ENCODE measurements at regions not wholly inside any gene's neighbourhood (a gene's known extent, or its start where the extent isn't known, plus 50 kb on each side); places are given as distances from the start of the nearest gene placed in this dataset.
"Not testable (repeated sequence)": the region's sequence is repeated elsewhere in the genome, so short reads cannot be mapped to it uniquely, and the experiment has no call there.

GRCh38 chr10:33052915-33053810 is 95.1 kb upstream of the ITGB1 start:
- Histone ChIP-seq H3K36me3 (ENCODE audit: control insufficient read depth, insufficient read depth, low read length) (no peaks in the 10 kb centered on the region), H3K27me3 (replicated peaks; ENCODE audit: control insufficient read depth, insufficient read depth, low read length) (no peaks in the 10 kb centered on the region), H3K4me1 (no peaks in the 10 kb centered on the region), H3K4me3 (ENCODE audit: low read depth, low read length) (no peak overlapping the region), H3K9me3 (no peaks in the 10 kb centered on the region)
- H3K4me3 Mint-ChIP-seq (ENCODE audit: unreplicated experiment) = no peak overlapping the region
- H3K4me1 Mint-ChIP-seq (ENCODE audit: low read depth, unreplicated experiment) = no peaks in the 10 kb centered on the region
- no peaks in the 10 kb centered on the region for H3K27me3 Mint-ChIP-seq (ENCODE audit: insufficient read depth, unreplicated experiment)
- no peak overlapping the region for H3K27ac Mint-ChIP-seq (ENCODE audit: unreplicated experiment)
- intact Hi-C loops (cut with micrococcal nuclease; ENCODE audit: unreplicated experiment) = no loop called here
- ChIA-PET POLR2A (no interaction called here), CTCF (interaction anchor here (1.1 kb wide), 1 partner anchor 171 kb away, joined by 3 read pairs; no protein-coding TSS in a partner anchor)
- no TSS peak for BruUV-seq (replicated peaks)
- no peak for TF ChIP-seq CTCF (IDR thresholded peaks at IDR 0.05; ENCODE audit: insufficient read depth in 1 of 2, low read depth in 1 of 2, low read length in 1 of 2, severe bottlenecking in 1 of 2, unreplicated experiment in 1 of 2)
- H3K36me3 Mint-ChIP-seq (ENCODE audit: insufficient read depth, unreplicated experiment) = no peaks in the 10 kb centered on the region
- H3K9me3 Mint-ChIP-seq (ENCODE audit: unreplicated experiment) = no peaks in the 10 kb centered on the region
- DNase-seq = no peak

- H3K4me3 ChIP-seq (ENCODE audit: low read depth, low read length) = no peak overlapping the region
- Mint-ChIP-seq H3K36me3 (ENCODE audit: insufficient read depth, unreplicated experiment) (no peaks in the 10 kb centered on the region), H3K27me3 (ENCODE audit: insufficient read depth, unreplicated experiment) (no peaks in the 10 kb centered on the region), H3K27ac (ENCODE audit: unreplicated experiment) (no peak overlapping the region), H3K4me1 (ENCODE audit: low read depth, unreplicated experiment) (no peaks in the 10 kb centered on the region), H3K4me3 (ENCODE audit: unreplicated experiment) (no peak overlapping the region), H3K9me3 (ENCODE audit: unreplicated experiment) (no peaks in the 10 kb centered on the region)
- POLR2A ChIA-PET = no interaction called here
- intact Hi-C loops (cut with micrococcal nuclease; ENCODE audit: unreplicated experiment) = no loop called here
- DNase-seq = no peak
- TF ChIP-seq CTCF (IDR thresholded peaks at IDR 0.05; ENCODE audit: insufficient read depth in 1 of 2, low read depth in 1 of 2, low read length in 1 of 2, severe bottlenecking in 1 of 2, unreplicated experiment in 1 of 2) = no peak
- H3K36me3 ChIP-seq (ENCODE audit: control insufficient read depth, insufficient read depth, low read length) = no peaks in the 10 kb centered on the region
- no peaks in the 10 kb centered on the region for H3K27me3 ChIP-seq (replicated peaks; ENCODE audit: control insufficient read depth, insufficient read depth, low read length)
- H3K9me3 ChIP-seq = no peaks in the 10 kb centered on the region
- CTCF ChIA-PET = no interaction called here
- H3K4me1 ChIP-seq = no peaks in the 10 kb centered on the region
- no TSS peak for BruUV-seq (replicated peaks)
These were observed 94.3 kb upstream of the ITGB1 start for GRCh38 chr10:33052263-33052875.

- H3K4me3 Mint-ChIP-seq (ENCODE audit: unreplicated experiment); H3K9me3 Mint-ChIP-seq (ENCODE audit: unreplicated experiment); BruUV-seq (replicated peaks); H3K27me3 Mint-ChIP-seq (ENCODE audit: insufficient read depth, unreplicated experiment); intact Hi-C loops (cut with micrococcal nuclease; ENCODE audit: unreplicated experiment); DNase-seq; H3K27me3 ChIP-seq (replicated peaks; ENCODE audit: control insufficient read depth, insufficient read depth, low read length); H3K36me3 ChIP-seq (ENCODE audit: control insufficient read depth, insufficient read depth, low read length); H3K4me1 ChIP-seq; H3K4me3 ChIP-seq (ENCODE audit: low read depth, low read length); POLR2A ChIA-PET; H3K27ac Mint-ChIP-seq (ENCODE audit: unreplicated experiment); H3K9me3 ChIP-seq; H3K36me3 Mint-ChIP-seq (ENCODE audit: insufficient read depth, unreplicated experiment); H3K4me1 Mint-ChIP-seq (ENCODE audit: low read depth, unreplicated experiment): not testable (repeated sequence)
- CTCF ChIA-PET = interaction anchor here (1.3 kb wide), 1 partner anchor 16 kb away, joined by 4 read pairs; no protein-coding TSS in a partner anchor
These were observed 92.2 kb upstream of the ITGB1 start for GRCh38 chr10:33049963-33050920.
